K562 (cell line): ENCODE measurements at regions not wholly inside any gene's neighbourhood (a gene's known extent, or its start where the extent isn't known, plus 50 kb on each side); places are given as distances from the start of the nearest gene placed in this dataset.
A peak's percentile ranks its signal among the peaks of the same experiment; 100 is the strongest.

Source experiments
- ATAC-seq: fragments of 200-7000 bp; cut with Tn5 transposase; 3 replicates; pipeline ENCODE4 v1.9.1; 2020; ENCODE audit warnings: moderate library complexity
- BruUV-seq: library from RNA; stranded (reverse); fragments of 400-500 nt; replicated peaks from 2 replicates; lab custom pipeline; 2021; lab: Mats Ljungman, UMichigan
- CTCF ChIA-PET: fragments of 300-600 bp; formaldehyde crosslinking; extraction: SDS; loops from one replicate; lab custom pipeline; 2021; ENCODE audit warnings: low intra/inter-chr PET ratio; lab: Yijun Ruan, JAX
- POLR2A ChIA-PET: fragments of 300-600, 350-650 bp; sonication (Branson Sonifier 250); formaldehyde crosslinking; extraction: SDS; loops from one replicate; lab custom pipeline; 2021; ENCODE audit warnings: antibody characterized with exemption, inconsistent platforms; lab: Yijun Ruan, JAX
- DNase-seq, 4 experiments: peaks; one replicate each; pipeline versions ENCODE4 v3.0.0 to v3.0.0-alpha.2; 2011 to 2018; ENCODE audit warnings: low spot score in 3 of 4, mixed read lengths in 3 of 4; ENCODE audit errors: extremely low read depth in 1 of 4
- FAIRE-seq: peaks from 2 replicates; lab custom pipeline; 2011; peaks lifted over from hg19 to GRCh38; lab: Jason Lieb, UNC
- H2AFZ ChIP-seq: 2 replicates; pipeline ENCODE4 v1.6.0; 2011; ENCODE audit warnings: low read depth, low read length, control low read depth, inconsistent platforms
- H3K27ac ChIP-seq: fragments of 200-600 bp; 3 replicates; pipeline ENCODE4 v1.8.0; 2011; ENCODE audit warnings: low read depth, mild to moderate bottlenecking, control low read depth, inconsistent platforms, low read length, moderate library complexity, mixed read lengths; ENCODE audit errors: extremely low read depth
- H3K27me3 ChIP-seq, 2 experiments: fragments of 300-600 bp in 1 of 2; 2 replicates in 1 of 2; 3 replicates in 1 of 2; pipeline versions ENCODE4 v1.6.0 to v1.8.0; 2011; ENCODE audit warnings: inconsistent platforms in 2 of 2, low read length in 2 of 2, mild to moderate bottlenecking in 1 of 2, mixed read lengths in 1 of 2, moderate library complexity in 1 of 2; ENCODE audit not compliant: control insufficient read depth in 2 of 2, insufficient read depth in 2 of 2
- H3K36me3 ChIP-seq: fragments of 300-600 bp; 3 replicates; pipeline ENCODE4 v1.8.0; 2011; ENCODE audit warnings: mild to moderate bottlenecking, low read length, inconsistent platforms; ENCODE audit not compliant: control insufficient read depth, insufficient read depth
- H3K4me1 ChIP-seq, 2 experiments: fragments of 200-600 bp in 1 of 2; replicated peaks in 1 of 2; 2 replicates in 1 of 2; 3 replicates in 1 of 2; pipeline versions ENCODE4 v1.5.1 to v1.8.0; 2011; ENCODE audit warnings: inconsistent platforms in 2 of 2, low read length in 2 of 2, mild to moderate bottlenecking in 1 of 2, mixed read lengths in 1 of 2, moderate library complexity in 1 of 2; ENCODE audit not compliant: control insufficient read depth in 2 of 2, insufficient read depth in 2 of 2
- H3K4me2 ChIP-seq: 2 replicates; pipeline ENCODE4 v1.6.1; 2011; ENCODE audit warnings: low read length, control low read depth, inconsistent platforms, mixed read lengths; ENCODE audit not compliant: insufficient read depth
- H3K4me3 ChIP-seq: fragments of 200-600 bp; sonication (generic), shearing (Covaris generic); 2 replicates; pipeline ENCODE4 v1.5.1; 2016; ENCODE audit warnings: control low read depth, inconsistent platforms
- H3K79me2 ChIP-seq: fragments of 200-600 bp; 3 replicates; pipeline ENCODE4 v1.8.0; 2011; ENCODE audit warnings: low read length, inconsistent platforms; ENCODE audit not compliant: control insufficient read depth, insufficient read depth
- H3K9ac ChIP-seq, 2 experiments: 2 replicates each; pipeline versions ENCODE4 v1.6.0 to v1.6.1; 2011; ENCODE audit warnings: low read depth in 2 of 2, low read length in 2 of 2, control low read depth in 1 of 2, inconsistent platforms in 1 of 2, mild to moderate bottlenecking in 1 of 2, mixed read lengths in 1 of 2; ENCODE audit not compliant: insufficient read depth in 1 of 2
- H3K9me1 ChIP-seq: one replicate; pipeline ENCODE4 v1.6.0; 2011; ENCODE audit warnings: inconsistent platforms, mild to moderate bottlenecking, low read length, moderate library complexity; ENCODE audit not compliant: control insufficient read depth, insufficient read depth
- H3K9me3 ChIP-seq: replicated peaks from 2 replicates; pipeline ENCODE4 v1.5.1; 2011; ENCODE audit warnings: low read depth, low read length, inconsistent platforms; ENCODE audit not compliant: control insufficient read depth, insufficient read depth
- H4K20me1 ChIP-seq: replicated peaks from 2 replicates; pipeline ENCODE4 v1.6.1; 2011; ENCODE audit warnings: low read length, inconsistent platforms, mixed read lengths; ENCODE audit not compliant: control insufficient read depth, insufficient read depth
- CUX1 ChIP-seq: fragments of 200-800 bp; sonication (Bioruptor generic); IDR thresholded peaks from 2 replicates; pipeline ENCODE4 v1.6.1; 2016; ENCODE audit warnings: missing genetic modification characterization, missing compliant biosample characterization
- HDGF ChIP-seq: fragments of 450-650 bp; IDR thresholded peaks from 2 replicates; pipeline ENCODE4 v1.6.1; 2016
- HMGXB4 ChIP-seq: sonication (generic); formaldehyde crosslinking; IDR thresholded peaks from 2 replicates; pipeline ENCODE4 v1.8.1; 2023; ENCODE audit warnings: mild to moderate bottlenecking, missing genetic modification reagents
- HNRNPH1 ChIP-seq: fragments of 200-400 bp; formaldehyde crosslinking; optimal IDR thresholded peaks from 2 replicates; pipeline ENCODE3; 2017; ENCODE audit warnings: low read depth, mild to moderate bottlenecking, low read length, moderate library complexity
- ILK ChIP-seq: fragments of 450-650 bp; IDR thresholded peaks from 2 replicates; pipeline ENCODE4 v1.6.1; 2016; ENCODE audit warnings: missing genetic modification characterization, low read depth, mild to moderate bottlenecking, missing compliant biosample characterization, moderate library complexity, borderline replicate concordance
- NFYB ChIP-seq: IDR thresholded peaks from 2 replicates; pipeline ENCODE4 v1.6.1; 2011; ENCODE audit warnings: mild to moderate bottlenecking, moderate library complexity; ENCODE audit not compliant: insufficient read length; ENCODE audit errors: extremely low read depth
- SREBF2 ChIP-seq: sonication (generic); formaldehyde crosslinking; IDR thresholded peaks from 2 replicates; pipeline ENCODE4 v1.4.0; 2020; ENCODE audit warnings: mild to moderate bottlenecking, missing genetic modification reagents
- TBP ChIP-seq: optimal IDR thresholded peaks from 2 replicates; pipeline ENCODE3; 2011; ENCODE audit warnings: low read depth, low read length, improper control_type of control experiment
- XRCC5 ChIP-seq: fragments of 200-400 bp; formaldehyde crosslinking; IDR thresholded peaks from 2 replicates; pipeline ENCODE4 v1.6.1; 2017; ENCODE audit warnings: low read depth, mild to moderate bottlenecking, low read length
- ZC3H8 ChIP-seq: fragments of 450-650 bp; IDR thresholded peaks from 2 replicates; pipeline ENCODE4 v1.6.1; 2017
- WGBS: fragments of 100-300 bp; shearing (Covaris generic); methylation state at CpG from one replicate; pipeline ENCODE4 v1.1.6; 2016; ENCODE audit warnings: low coverage, mixed read lengths; ENCODE audit not compliant: insufficient coverage; ENCODE audit errors: missing lambda C conversion rate; 5-methylcytosine and 5-hydroxymethylcytosine counted together
- in situ Hi-C: fragments of 300-500 bp; cut with MboI; formaldehyde crosslinking; loops from 4 replicates; pipeline ENCODE4 v1.15.0; 2018; ENCODE audit warnings: inconsistent platforms, mixed read lengths
- intact Hi-C: fragments of 100-400 bp; cut with micrococcal nuclease; formaldehyde crosslinking; loops from 2 replicates; pipeline ENCODE4 v1.14.2; 2022
- TF ChIP-seq, protein P1 (sequence below): sonication (generic); formaldehyde crosslinking; IDR thresholded peaks from 2 replicates; pipeline ENCODE4 v1.8.0; 2022; ENCODE audit warnings: mild to moderate bottlenecking, missing genetic modification reagents
- TF ChIP-seq, protein P2 (sequence below): IDR thresholded peaks from 3 replicates; pipeline ENCODE4 v1.6.1; 2011; ENCODE audit warnings: borderline replicate concordance, mild to moderate bottlenecking, moderate library complexity; ENCODE audit not compliant: insufficient read length; ENCODE audit errors: extremely low read depth

GRCh38 chr2:157180359-157180758 lies 77.1 kb upstream of the GALNT5 start:
- in situ Hi-C loops, result no loop called here
- ATAC-seq, result peak; percentile 5; the same call in 1 of the 3 replicates
- TF ChIP-seq ILK (no peak), TBP (no peak), XRCC5 (no peak), ZC3H8 (no peak), HNRNPH1 (no peak), HMGXB4 (CRISPR knock-in tag) (no peak), SREBF2 (CRISPR knock-in tag) (no peak), NFYB (no peak), HDGF (no peak), CUX1 (CRISPR knock-in tag) (no peak)
- TF ChIP-seq, protein P1, sequence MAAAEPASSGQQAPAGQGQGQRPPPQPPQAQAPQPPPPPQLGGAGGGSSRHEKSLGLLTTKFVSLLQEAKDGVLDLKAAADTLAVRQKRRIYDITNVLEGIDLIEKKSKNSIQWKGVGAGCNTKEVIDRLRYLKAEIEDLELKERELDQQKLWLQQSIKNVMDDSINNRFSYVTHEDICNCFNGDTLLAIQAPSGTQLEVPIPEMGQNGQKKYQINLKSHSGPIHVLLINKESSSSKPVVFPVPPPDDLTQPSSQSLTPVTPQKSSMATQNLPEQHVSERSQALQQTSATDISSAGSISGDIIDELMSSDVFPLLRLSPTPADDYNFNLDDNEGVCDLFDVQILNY (CRISPR knock-in tag), result no peak
- TF ChIP-seq, protein P2, sequence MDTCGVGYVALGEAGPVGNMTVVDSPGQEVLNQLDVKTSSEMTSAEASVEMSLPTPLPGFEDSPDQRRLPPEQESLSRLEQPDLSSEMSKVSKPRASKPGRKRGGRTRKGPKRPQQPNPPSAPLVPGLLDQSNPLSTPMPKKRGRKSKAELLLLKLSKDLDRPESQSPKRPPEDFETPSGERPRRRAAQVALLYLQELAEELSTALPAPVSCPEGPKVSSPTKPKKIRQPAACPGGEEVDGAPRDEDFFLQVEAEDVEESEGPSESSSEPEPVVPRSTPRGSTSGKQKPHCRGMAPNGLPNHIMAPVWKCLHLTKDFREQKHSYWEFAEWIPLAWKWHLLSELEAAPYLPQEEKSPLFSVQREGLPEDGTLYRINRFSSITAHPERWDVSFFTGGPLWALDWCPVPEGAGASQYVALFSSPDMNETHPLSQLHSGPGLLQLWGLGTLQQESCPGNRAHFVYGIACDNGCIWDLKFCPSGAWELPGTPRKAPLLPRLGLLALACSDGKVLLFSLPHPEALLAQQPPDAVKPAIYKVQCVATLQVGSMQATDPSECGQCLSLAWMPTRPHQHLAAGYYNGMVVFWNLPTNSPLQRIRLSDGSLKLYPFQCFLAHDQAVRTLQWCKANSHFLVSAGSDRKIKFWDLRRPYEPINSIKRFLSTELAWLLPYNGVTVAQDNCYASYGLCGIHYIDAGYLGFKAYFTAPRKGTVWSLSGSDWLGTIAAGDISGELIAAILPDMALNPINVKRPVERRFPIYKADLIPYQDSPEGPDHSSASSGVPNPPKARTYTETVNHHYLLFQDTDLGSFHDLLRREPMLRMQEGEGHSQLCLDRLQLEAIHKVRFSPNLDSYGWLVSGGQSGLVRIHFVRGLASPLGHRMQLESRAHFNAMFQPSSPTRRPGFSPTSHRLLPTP, result no peak

More at GRCh38 chr2:157180359-157180758, 77.1 kb upstream of the GALNT5 start:
- H3K4me3 ChIP-seq, result no peak overlapping the region
- POLR2A ChIA-PET, result interaction anchor here (0.8 to 1.5 kb wide), 3 partner anchors 11 to 77 kb away, joined by 3 to 4 read pairs (median 3); partner anchors contain the start of gene GALNT5
- WGBS, result 85% methylated on average over 1 of the region's 1 CpG
- H3K9me1 ChIP-seq, result no peaks in the 10 kb centered on the region
- H3K9me3 ChIP-seq, result no peaks in the 10 kb centered on the region
- no peak for FAIRE-seq
- DNase-seq, result no peak
- peak overlapping the region; percentile 60 for H2AFZ ChIP-seq
- intact Hi-C loops, result no loop called here
- H4K20me1 ChIP-seq, result no peaks in the 10 kb centered on the region
- no peak overlapping the region for H3K4me2 ChIP-seq
- H3K27ac ChIP-seq, result no peak overlapping the region
- H3K79me2 ChIP-seq, result no peaks in the 10 kb centered on the region
- no peaks in the 10 kb centered on the region for H3K27me3 ChIP-seq
- no peak overlapping the region for H3K9ac ChIP-seq
- H3K4me1 ChIP-seq, result peaks cover 3 to 20% of the 10 kb centered on the region in 2 experiments; a peak in 4 of 5 replicates
- no peaks in the 10 kb centered on the region for H3K36me3 ChIP-seq
- CTCF ChIA-PET, result no interaction called here
- BruUV-seq, result no TSS peak
